ENCODE measurements at regions not wholly inside any gene's neighbourhood (a gene's known extent, or its start where the extent isn't known, plus 50 kb on each side); places are given as distances from the start of the nearest gene placed in this dataset.

DNA sequence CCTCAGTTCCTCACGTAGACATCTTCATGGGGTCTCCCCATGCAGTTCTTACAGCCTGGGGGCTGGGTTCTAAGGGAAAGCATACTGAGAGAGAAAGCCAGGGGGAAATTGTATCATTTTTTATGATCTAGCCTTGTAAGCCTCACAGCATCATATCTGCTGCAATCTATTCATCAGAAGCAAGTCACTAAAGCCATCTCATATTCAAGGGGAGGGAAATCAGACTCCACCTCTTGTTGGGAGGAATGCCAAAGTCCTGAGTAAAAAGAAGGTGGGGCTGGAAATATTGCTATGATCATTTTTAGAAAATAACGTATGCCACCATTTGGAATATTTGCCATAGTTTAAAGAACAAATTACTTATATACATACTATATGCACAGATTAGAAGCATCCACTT, 304.6 kb downstream of the TXNL1 start:
- Mint-ChIP-seq H3K27me3 (ENCODE audit: low read depth) (no peaks in the 10 kb centered on the region), H3K4me1 (peaks cover 23% of the 10 kb centered on the region), H3K9me3 (peaks cover 8% of the 10 kb centered on the region), H3K27ac (ENCODE audit: unreplicated experiment) (no peak overlapping the region), H3K4me3 (no peak overlapping the region), H3K36me3 (ENCODE audit: low read depth) (no peaks in the 10 kb centered on the region)
- no peak for DNase-seq (ENCODE audit: low read depth, low spot score)
- TF ChIP-seq, protein P1, sequence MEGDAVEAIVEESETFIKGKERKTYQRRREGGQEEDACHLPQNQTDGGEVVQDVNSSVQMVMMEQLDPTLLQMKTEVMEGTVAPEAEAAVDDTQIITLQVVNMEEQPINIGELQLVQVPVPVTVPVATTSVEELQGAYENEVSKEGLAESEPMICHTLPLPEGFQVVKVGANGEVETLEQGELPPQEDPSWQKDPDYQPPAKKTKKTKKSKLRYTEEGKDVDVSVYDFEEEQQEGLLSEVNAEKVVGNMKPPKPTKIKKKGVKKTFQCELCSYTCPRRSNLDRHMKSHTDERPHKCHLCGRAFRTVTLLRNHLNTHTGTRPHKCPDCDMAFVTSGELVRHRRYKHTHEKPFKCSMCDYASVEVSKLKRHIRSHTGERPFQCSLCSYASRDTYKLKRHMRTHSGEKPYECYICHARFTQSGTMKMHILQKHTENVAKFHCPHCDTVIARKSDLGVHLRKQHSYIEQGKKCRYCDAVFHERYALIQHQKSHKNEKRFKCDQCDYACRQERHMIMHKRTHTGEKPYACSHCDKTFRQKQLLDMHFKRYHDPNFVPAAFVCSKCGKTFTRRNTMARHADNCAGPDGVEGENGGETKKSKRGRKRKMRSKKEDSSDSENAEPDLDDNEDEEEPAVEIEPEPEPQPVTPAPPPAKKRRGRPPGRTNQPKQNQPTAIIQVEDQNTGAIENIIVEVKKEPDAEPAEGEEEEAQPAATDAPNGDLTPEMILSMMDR (conservative IDR thresholded peaks at IDR 0.05): no peak

DNA sequence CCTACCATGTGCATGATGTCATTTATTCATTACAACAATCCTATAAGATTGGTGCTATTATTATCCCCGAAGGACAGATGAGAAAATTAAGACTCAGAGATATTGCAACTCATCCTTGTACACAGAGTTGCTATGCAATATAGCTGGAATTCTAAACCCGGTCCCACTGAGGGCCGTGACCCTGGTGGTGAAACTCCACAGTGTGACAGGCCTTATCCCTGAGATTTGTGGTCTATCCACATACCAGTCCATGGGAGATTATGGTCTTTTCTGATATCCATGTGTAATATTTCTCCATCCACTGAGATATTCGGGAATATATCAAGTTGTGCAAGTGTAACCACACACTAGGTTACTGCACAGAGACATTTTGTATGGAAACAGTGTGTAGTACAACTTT, 305.2 kb downstream of the TXNL1 start:
- no peaks in the 10 kb centered on the region for H3K27me3 Mint-ChIP-seq (ENCODE audit: low read depth)
- H3K4me1 Mint-ChIP-seq: peaks cover 23% of the 10 kb centered on the region
- no peak for DNase-seq (ENCODE audit: low read depth, low spot score)
- TF ChIP-seq, protein P1 (conservative IDR thresholded peaks at IDR 0.05): no peak
- H3K27ac Mint-ChIP-seq (ENCODE audit: unreplicated experiment): no peak overlapping the region
- H3K36me3 Mint-ChIP-seq (ENCODE audit: low read depth): no peaks in the 10 kb centered on the region
- no peak overlapping the region for H3K4me3 Mint-ChIP-seq
- H3K9me3 Mint-ChIP-seq: peaks cover 5% of the 10 kb centered on the region

DNA sequence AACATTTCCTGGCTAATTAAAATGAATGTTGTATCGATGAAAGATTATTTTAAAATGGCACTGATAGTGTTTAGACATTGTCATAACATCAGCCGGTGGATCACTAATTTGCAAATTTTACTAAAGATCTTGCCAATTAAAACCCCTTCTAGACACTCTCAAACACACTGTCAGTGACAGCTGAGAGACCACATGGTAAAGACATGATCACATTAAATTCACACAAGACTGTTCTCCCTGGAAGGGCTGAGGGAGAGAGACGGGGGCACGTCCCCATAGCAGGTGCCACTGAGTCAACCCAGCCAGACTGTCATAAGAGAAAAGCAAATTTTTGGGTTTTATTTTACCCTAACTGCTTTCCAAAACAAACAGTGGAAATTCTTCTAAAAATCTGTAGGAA, 306.0 kb downstream of the TXNL1 start:
- Mint-ChIP-seq H3K36me3 (ENCODE audit: low read depth) (no peaks in the 10 kb centered on the region), H3K4me3 (no peak overlapping the region), H3K9me3 (peaks cover 5% of the 10 kb centered on the region), H3K27me3 (ENCODE audit: low read depth) (no peaks in the 10 kb centered on the region), H3K4me1 (peaks cover 19% of the 10 kb centered on the region), H3K27ac (ENCODE audit: unreplicated experiment) (no peak overlapping the region)
- no peak for DNase-seq (ENCODE audit: low read depth, low spot score)
- TF ChIP-seq, protein P1 (conservative IDR thresholded peaks at IDR 0.05): no peak

DNA sequence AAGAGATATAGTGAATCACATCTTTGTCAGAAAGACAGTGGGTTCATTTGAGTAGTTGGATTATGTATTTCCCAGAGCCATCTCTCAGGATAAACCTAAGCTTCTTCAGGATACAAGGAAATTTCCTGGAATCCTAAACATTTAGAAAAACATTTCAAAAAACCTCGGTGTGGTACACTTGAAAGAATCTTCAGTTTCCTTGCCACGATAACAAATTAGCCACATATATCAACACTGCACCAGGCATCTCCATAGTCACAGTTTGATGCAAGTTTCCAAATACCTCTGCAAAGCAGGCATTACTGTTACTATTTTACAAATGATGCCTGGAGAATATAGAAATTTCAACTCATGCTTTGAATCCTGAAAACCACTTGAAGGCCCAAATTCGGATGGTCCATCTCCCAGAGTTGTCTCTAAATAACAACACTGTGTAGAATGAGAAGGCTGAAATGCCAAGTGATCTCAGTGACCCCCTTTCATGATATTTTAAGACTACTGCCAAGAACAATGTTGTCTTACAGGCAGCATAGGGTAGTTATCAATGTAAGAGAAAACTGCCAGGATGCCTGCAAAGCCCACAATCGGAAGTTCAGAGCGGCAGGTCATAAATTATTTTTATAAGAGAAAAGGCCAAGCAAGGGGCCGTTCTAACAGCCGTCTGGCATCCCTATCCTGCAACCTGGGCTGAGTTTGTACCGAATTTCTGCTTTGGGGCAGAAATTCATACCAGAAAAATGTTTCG, 307.9 kb downstream of the TXNL1 start:
- Mint-ChIP-seq H3K27me3 (ENCODE audit: low read depth) (no peaks in the 10 kb centered on the region), H3K4me3 (no peak overlapping the region), H3K36me3 (ENCODE audit: low read depth) (no peaks in the 10 kb centered on the region), H3K4me1 (peaks cover 19% of the 10 kb centered on the region), H3K27ac (ENCODE audit: unreplicated experiment) (no peak overlapping the region), H3K9me3 (peaks cover 5% of the 10 kb centered on the region)
- TF ChIP-seq, protein P1 (conservative IDR thresholded peaks at IDR 0.05): no peak
- no peak for DNase-seq (ENCODE audit: low read depth, low spot score)

DNA sequence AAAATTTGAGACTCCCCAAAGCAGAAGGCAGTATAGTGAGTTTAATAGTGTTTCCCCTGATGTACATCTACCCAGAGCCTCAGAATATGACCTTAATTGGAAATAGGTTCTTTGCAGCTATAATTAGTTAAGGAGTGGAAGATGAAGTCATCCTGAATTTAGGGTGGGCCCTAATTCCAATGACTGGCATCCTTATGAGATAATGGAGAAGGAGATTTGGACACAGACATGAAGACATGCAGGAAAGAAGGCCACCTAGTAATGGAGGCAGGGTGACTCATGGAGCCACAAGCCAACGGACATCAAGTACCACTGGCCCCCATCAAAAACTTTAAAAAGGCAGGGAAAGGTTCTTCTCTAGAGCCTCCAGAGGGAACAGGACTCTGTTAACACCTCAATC, 308.9 kb downstream of the TXNL1 start:
- Mint-ChIP-seq H3K4me1 (peaks cover 19% of the 10 kb centered on the region), H3K27me3 (ENCODE audit: low read depth) (no peaks in the 10 kb centered on the region), H3K36me3 (ENCODE audit: low read depth) (no peaks in the 10 kb centered on the region), H3K27ac (ENCODE audit: unreplicated experiment) (peak overlapping the region; percentile 65), H3K4me3 (no peak overlapping the region), H3K9me3 (peaks cover 5% of the 10 kb centered on the region)
- TF ChIP-seq, protein P1 (conservative IDR thresholded peaks at IDR 0.05): no peak
- DNase-seq (ENCODE audit: low read depth, low spot score): no peak
